ENCODE measurements at regions not wholly inside any gene's neighbourhood (a gene's known extent, or its start where the extent isn't known, plus 50 kb on each side); places are given as distances from the start of the nearest gene placed in this dataset.

DNA sequence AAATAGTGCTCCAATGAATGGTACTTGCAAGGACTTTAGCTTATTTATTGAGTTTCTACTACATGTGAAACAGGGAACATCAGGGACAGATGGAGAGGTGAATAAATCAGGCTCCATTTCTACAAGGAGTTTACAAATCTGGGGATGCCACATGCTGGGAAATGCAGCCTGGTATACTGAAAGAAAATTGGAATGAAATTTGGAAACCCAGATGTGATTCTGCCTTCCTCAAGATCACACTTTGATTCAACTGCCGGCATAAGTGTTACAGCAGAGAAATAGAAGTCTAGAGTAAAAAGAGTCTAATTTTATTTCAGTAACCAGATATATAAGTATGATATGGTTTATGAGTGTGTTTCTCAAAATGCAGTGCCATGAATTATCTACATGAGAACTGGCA, 1408.4 kb upstream of the C9orf72 start (continued):
- TF ChIP-seq, protein P1, sequence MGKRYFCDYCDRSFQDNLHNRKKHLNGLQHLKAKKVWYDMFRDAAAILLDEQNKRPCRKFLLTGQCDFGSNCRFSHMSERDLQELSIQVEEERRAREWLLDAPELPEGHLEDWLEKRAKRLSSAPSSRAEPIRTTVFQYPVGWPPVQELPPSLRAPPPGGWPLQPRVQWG (CRISPR knock-in tag; IDR thresholded peaks at IDR 0.05; ENCODE audit: borderline replicate concordance, low read depth) = no peak
- TF ChIP-seq NR2F1 (CRISPR knock-in tag; IDR thresholded peaks at IDR 0.05) = no peak

GRCh38 chr9:28984016-28984415, 1410.7 kb upstream of the C9orf72 start:
- no peaks in the 10 kb centered on the region for H3K9me3 ChIP-seq (ENCODE audit: low read length)
- H3K4me1 ChIP-seq (ENCODE audit: insufficient read depth, low read length) = no peaks in the 10 kb centered on the region
- H3K4me2 ChIP-seq (ENCODE audit: low read depth, low read length) = no peak overlapping the region
- ChIA-PET POLR2A (no interaction called here), CTCF (ENCODE audit: low intra/inter-chr PET ratio, low total read pairs) (no interaction called here)
- no peaks in the 10 kb centered on the region for H3K79me2 ChIP-seq (ENCODE audit: insufficient read depth, low read length)
- FAIRE-seq (no peak), DNase-seq (ENCODE audit: low spot score) (no peak), ATAC-seq (no peak)
- no peak overlapping the region for H3K4me3 ChIP-seq (replicated peaks in 1 of 3; ENCODE audit: insufficient read depth in 1 of 3, low read depth in 2 of 3, low read length in 3 of 3)
- in situ Hi-C loops (cut with HindIII; ENCODE audit: extremely low pct_ligation_motif_present, low pct_unique_long_range_greater_than_20kb) (no loop called here), intact Hi-C loops (cut with micrococcal nuclease; ENCODE audit: unreplicated experiment) (no loop called here)
- under 1% methylated on average over 3 of the region's 3 CpGs for WGBS (ENCODE audit: low lambda C conversion rate)
- BruUV-seq (replicated peaks) = no TSS peak
- H3K36me3 ChIP-seq (replicated peaks in 1 of 2; ENCODE audit: control insufficient read depth in 1 of 2, insufficient read depth in 2 of 2, low read length in 2 of 2) = no peaks in the 10 kb centered on the region
- H3K9ac ChIP-seq (ENCODE audit: insufficient read depth, low read depth, low read length) = no peak overlapping the region
- no peak overlapping the region for H3K27ac ChIP-seq (ENCODE audit: extremely low read length, insufficient read depth, low read length)
- no peaks in the 10 kb centered on the region for H3K27me3 ChIP-seq (ENCODE audit: control insufficient read depth in 1 of 2, insufficient read depth in 2 of 2, low read length in 2 of 2)
- H4K20me1 ChIP-seq (ENCODE audit: insufficient read depth, low read length) = no peaks in the 10 kb centered on the region
- no peak overlapping the region for H2AFZ ChIP-seq (ENCODE audit: low read length)
- TF ChIP-seq ZNF121 (CRISPR knock-in tag; IDR thresholded peaks at IDR 0.05) = no peak
- TF ChIP-seq NFE2L2 (IDR thresholded peaks at IDR 0.05; ENCODE audit: low read length) = no peak
- TF ChIP-seq BCL3 (CRISPR knock-in tag; IDR thresholded peaks at IDR 0.05) = no peak
- TF ChIP-seq, protein P2, sequence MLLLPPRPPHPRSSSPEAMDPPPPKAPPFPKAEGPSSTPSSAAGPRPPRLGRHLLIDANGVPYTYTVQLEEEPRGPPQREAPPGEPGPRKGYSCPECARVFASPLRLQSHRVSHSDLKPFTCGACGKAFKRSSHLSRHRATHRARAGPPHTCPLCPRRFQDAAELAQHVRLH (CRISPR knock-in tag; IDR thresholded peaks at IDR 0.05; ENCODE audit: borderline replicate concordance, low read depth) = no peak
- TF ChIP-seq MED13 (CRISPR knock-in tag; IDR thresholded peaks at IDR 0.05) = no peak
- TF ChIP-seq, protein P3, sequence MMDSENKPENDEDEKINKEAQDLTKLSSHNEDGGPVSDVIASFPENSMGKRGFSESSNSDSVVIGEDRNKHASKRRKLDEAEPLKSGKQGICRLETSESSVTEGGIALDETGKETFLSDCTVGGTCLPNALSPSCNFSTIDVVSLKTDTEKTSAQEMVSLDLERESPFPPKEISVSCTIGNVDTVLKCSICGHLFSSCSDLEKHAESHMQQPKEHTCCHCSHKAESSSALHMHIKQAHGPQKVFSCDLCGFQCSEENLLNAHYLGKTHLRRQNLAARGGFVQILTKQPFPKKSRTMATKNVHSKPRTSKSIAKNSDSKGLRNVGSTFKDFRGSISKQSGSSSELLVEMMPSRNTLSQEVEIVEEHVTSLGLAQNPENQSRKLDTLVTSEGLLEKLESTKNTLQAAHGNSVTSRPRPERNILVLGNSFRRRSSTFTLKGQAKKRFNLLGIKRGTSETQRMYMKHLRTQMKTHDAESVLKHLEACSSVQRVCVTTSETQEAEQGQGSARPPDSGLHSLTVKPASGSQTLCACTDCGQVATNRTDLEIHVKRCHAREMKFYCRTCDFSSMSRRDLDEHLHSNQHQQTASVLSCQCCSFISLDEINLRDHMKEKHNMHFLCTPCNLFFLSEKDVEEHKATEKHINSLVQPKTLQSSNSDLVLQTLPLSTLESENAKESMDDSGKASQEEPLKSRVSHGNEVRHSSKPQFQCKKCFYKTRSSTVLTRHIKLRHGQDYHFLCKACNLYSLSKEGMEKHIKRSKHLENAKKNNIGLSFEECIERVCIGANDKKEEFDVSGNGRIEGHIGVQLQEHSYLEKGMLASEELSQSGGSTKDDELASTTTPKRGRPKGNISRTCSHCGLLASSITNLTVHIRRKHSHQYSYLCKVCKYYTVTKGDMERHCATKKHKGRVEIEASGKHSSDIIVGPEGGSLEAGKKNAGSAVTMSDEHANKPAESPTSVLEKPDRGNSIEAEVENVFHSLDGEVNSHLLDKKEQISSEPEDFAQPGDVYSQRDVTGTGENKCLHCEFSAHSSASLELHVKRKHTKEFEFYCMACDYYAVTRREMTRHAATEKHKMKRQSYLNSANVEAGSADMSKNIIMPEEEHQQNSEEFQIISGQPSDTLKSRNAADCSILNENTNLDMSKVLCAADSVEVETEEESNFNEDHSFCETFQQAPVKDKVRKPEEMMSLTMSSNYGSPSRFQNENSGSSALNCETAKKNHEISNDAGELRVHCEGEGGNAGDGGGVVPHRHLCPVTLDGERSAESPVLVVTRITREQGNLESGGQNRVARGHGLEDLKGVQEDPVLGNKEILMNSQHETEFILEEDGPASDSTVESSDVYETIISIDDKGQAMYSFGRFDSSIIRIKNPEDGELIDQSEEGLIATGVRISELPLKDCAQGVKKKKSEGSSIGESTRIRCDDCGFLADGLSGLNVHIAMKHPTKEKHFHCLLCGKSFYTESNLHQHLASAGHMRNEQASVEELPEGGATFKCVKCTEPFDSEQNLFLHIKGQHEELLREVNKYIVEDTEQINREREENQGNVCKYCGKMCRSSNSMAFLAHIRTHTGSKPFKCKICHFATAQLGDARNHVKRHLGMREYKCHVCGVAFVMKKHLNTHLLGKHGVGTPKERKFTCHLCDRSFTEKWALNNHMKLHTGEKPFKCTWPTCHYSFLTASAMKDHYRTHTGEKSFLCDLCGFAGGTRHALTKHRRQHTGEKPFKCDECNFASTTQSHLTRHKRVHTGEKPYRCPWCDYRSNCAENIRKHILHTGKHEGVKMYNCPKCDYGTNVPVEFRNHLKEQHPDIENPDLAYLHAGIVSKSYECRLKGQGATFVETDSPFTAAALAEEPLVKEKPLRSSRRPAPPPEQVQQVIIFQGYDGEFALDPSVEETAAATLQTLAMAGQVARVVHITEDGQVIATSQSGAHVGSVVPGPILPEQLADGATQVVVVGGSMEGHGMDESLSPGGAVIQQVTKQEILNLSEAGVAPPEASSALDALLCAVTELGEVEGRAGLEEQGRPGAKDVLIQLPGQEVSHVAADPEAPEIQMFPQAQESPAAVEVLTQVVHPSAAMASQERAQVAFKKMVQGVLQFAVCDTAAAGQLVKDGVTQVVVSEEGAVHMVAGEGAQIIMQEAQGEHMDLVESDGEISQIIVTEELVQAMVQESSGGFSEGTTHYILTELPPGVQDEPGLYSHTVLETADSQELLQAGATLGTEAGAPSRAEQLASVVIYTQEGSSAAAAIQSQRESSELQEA (CRISPR knock-in tag; IDR thresholded peaks at IDR 0.05; ENCODE audit: not compliant biosample characterization) = no peak
- no peak for TF ChIP-seq STAT5B (CRISPR knock-in tag; IDR thresholded peaks at IDR 0.05)
- TF ChIP-seq, protein P4, sequence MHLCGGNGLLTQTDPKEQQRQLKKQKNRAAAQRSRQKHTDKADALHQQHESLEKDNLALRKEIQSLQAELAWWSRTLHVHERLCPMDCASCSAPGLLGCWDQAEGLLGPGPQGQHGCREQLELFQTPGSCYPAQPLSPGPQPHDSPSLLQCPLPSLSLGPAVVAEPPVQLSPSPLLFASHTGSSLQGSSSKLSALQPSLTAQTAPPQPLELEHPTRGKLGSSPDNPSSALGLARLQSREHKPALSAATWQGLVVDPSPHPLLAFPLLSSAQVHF (CRISPR knock-in tag; IDR thresholded peaks at IDR 0.05) = no peak
- TF ChIP-seq, protein P5, sequence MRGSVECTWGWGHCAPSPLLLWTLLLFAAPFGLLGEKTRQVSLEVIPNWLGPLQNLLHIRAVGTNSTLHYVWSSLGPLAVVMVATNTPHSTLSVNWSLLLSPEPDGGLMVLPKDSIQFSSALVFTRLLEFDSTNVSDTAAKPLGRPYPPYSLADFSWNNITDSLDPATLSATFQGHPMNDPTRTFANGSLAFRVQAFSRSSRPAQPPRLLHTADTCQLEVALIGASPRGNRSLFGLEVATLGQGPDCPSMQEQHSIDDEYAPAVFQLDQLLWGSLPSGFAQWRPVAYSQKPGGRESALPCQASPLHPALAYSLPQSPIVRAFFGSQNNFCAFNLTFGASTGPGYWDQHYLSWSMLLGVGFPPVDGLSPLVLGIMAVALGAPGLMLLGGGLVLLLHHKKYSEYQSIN (CRISPR knock-in tag; IDR thresholded peaks at IDR 0.05; ENCODE audit: borderline replicate concordance) = no peak
- no peak for TF ChIP-seq HOXA3 (CRISPR knock-in tag; IDR thresholded peaks at IDR 0.05)
